ENCODE measurements at regions not wholly inside any gene's neighbourhood (a gene's known extent, or its start where the extent isn't known, plus 50 kb on each side); places are given as distances from the start of the nearest gene placed in this dataset.

DNA sequence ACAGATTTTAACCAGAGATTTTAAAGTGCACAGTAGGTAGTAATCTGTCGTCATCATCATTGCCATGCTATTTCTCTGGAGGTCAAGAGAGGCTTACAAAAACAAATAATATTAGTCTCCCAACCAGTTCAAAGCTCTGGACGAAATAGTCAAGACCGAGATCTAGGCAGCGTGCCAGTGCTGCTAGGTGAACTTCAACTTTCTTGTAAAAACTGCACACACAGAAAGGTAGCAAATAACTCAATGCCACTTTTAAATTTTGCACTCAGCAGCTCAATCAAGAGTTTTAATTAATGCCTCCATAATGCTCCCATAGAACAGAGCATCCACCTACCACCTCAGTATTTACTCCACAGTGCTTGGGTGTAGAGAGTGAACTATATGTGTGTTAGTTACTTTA, 656.8 kb downstream of the IRX1 start:
- Histone ChIP-seq H3K27me3 (replicated peaks; ENCODE audit: insufficient read depth, low read length) (no peaks in the 10 kb centered on the region), H2AFZ (ENCODE audit: low read length) (no peak overlapping the region), H3K36me3 (replicated peaks; ENCODE audit: insufficient read depth, low read length) (no peaks in the 10 kb centered on the region), H3K9me2 (replicated peaks; ENCODE audit: insufficient read depth, low read length) (no peaks in the 10 kb centered on the region), H3K27ac (ENCODE audit: low read length) (no peak overlapping the region), H3K4me1 (ENCODE audit: low read length) (no peaks in the 10 kb centered on the region), H3K4me2 (ENCODE audit: low read depth, low read length) (no peak overlapping the region), H3K4me3 (ENCODE audit: low read length) (no peak overlapping the region), H4K20me1 (ENCODE audit: insufficient read depth, low read length) (no peaks in the 10 kb centered on the region), H3K79me2 (ENCODE audit: low read length) (no peaks in the 10 kb centered on the region), H3K9me3 (replicated peaks; ENCODE audit: insufficient read depth, low read length) (no peaks in the 10 kb centered on the region), H3F3A (ENCODE audit: insufficient read depth, low read length) (no peaks in the 10 kb centered on the region), H3K9ac (ENCODE audit: low read length) (no peak overlapping the region)
- TF ChIP-seq EZH2phosphoT487 (IDR thresholded peaks at IDR 0.05; ENCODE audit: low read length) (no peak), EZH2 (optimal IDR thresholded peaks at IDR 0.05; ENCODE audit: low read depth, low read length) (no peak), CTCF (IDR thresholded peaks at IDR 0.05; ENCODE audit: low read length) (no peak)
- DNase-seq: no peak

GRCh38 chr5:4254736-4255135, 659.1 kb downstream of the IRX1 start:
- Histone ChIP-seq H3K79me2 (ENCODE audit: low read length) (no peaks in the 10 kb centered on the region), H2AFZ (ENCODE audit: low read length) (no peak overlapping the region), H3K4me1 (ENCODE audit: low read length) (no peaks in the 10 kb centered on the region), H3K9me2 (replicated peaks; ENCODE audit: insufficient read depth, low read length) (no peaks in the 10 kb centered on the region), H3K4me2 (ENCODE audit: low read depth, low read length) (no peak overlapping the region), H3K9me3 (replicated peaks; ENCODE audit: insufficient read depth, low read length) (no peaks in the 10 kb centered on the region), H3K27ac (ENCODE audit: low read length) (no peak overlapping the region), H3K4me3 (ENCODE audit: low read length) (no peak overlapping the region), H3K9ac (ENCODE audit: low read length) (no peak overlapping the region), H3F3A (ENCODE audit: insufficient read depth, low read length) (no peaks in the 10 kb centered on the region), H3K36me3 (replicated peaks; ENCODE audit: insufficient read depth, low read length) (no peaks in the 10 kb centered on the region), H4K20me1 (ENCODE audit: insufficient read depth, low read length) (no peaks in the 10 kb centered on the region), H3K27me3 (replicated peaks; ENCODE audit: insufficient read depth, low read length) (no peaks in the 10 kb centered on the region)
- DNase-seq: no peak
- TF ChIP-seq EZH2phosphoT487 (IDR thresholded peaks at IDR 0.05; ENCODE audit: low read length): no peak
- no peak for TF ChIP-seq CTCF (IDR thresholded peaks at IDR 0.05; ENCODE audit: low read length)
- TF ChIP-seq EZH2 (optimal IDR thresholded peaks at IDR 0.05; ENCODE audit: low read depth, low read length): no peak

- DNase-seq: no peak
- Histone ChIP-seq H2AFZ (ENCODE audit: low read length) (no peak overlapping the region), H3K27ac (ENCODE audit: low read length) (no peak overlapping the region), H3F3A (ENCODE audit: insufficient read depth, low read length) (no peaks in the 10 kb centered on the region), H3K4me1 (ENCODE audit: low read length) (no peaks in the 10 kb centered on the region), H4K20me1 (ENCODE audit: insufficient read depth, low read length) (no peaks in the 10 kb centered on the region), H3K4me3 (ENCODE audit: low read length) (no peak overlapping the region), H3K27me3 (replicated peaks; ENCODE audit: insufficient read depth, low read length) (no peaks in the 10 kb centered on the region), H3K9me2 (replicated peaks; ENCODE audit: insufficient read depth, low read length) (no peaks in the 10 kb centered on the region), H3K9me3 (replicated peaks; ENCODE audit: insufficient read depth, low read length) (no peaks in the 10 kb centered on the region), H3K79me2 (ENCODE audit: low read length) (no peaks in the 10 kb centered on the region), H3K9ac (ENCODE audit: low read length) (no peak overlapping the region), H3K36me3 (replicated peaks; ENCODE audit: insufficient read depth, low read length) (no peaks in the 10 kb centered on the region), H3K4me2 (ENCODE audit: low read depth, low read length) (no peak overlapping the region)
- no peak for TF ChIP-seq EZH2 (optimal IDR thresholded peaks at IDR 0.05; ENCODE audit: low read depth, low read length)
- TF ChIP-seq EZH2phosphoT487 (IDR thresholded peaks at IDR 0.05; ENCODE audit: low read length): no peak
- TF ChIP-seq CTCF (IDR thresholded peaks at IDR 0.05; ENCODE audit: low read length): no peak
These were observed 659.8 kb downstream of the IRX1 start for GRCh38 chr5:4255441-4255840.

Measured in MM.1S (cell line).